COLO829 (cell line): ENCODE measurements at regions not wholly inside any gene's neighbourhood (a gene's known extent, or its start where the extent isn't known, plus 50 kb on each side); places are given as distances from the start of the nearest gene placed in this dataset.

Experiments
- DNase-seq: peaks from one replicate; pipeline ENCODE4 v3.0.0; 2012; ENCODE audit warnings: low spot score

- DNase-seq, result no peak
Measured at GRCh38 chr1:81477710-81478109, 323.0 kb upstream of the ADGRL2 start.

- no peak for DNase-seq
Measured at GRCh38 chr1:81472387-81472786, 328.3 kb upstream of the ADGRL2 start.

DNA sequence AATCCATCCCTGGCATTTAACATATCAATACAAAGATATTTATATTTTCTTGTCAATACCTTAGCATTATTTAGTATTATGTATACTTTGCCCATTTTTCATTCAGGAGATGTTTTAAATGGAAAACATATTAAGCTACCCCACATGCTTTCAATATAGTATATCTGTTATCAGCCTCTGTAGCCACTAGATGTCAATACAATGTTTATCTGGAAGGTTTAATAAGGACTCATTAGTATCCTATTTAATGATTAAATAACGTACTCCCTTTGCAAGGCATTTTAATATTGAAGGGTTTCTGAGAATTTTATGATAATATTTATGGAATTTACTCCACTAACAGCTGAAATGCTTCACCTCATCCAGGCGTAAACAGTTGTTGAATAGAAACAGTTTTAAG lies 329.5 kb upstream of the ADGRL2 start:
- DNase-seq, result no peak

GRCh38 chr1:81470275-81470674 lies 330.5 kb upstream of the ADGRL2 start:
- no peak for DNase-seq

- DNase-seq, result peak; percentile 20
Measured at GRCh38 chr1:81467383-81467782, 333.4 kb upstream of the ADGRL2 start.

- no peak for DNase-seq
Measured at GRCh38 chr1:81466961-81467360, 333.8 kb upstream of the ADGRL2 start.

- no peak for DNase-seq
Measured at GRCh38 chr1:81463936-81464837, 336.5 kb upstream of the ADGRL2 start.

GRCh38 chr1:81459043-81459442 lies 341.7 kb upstream of the ADGRL2 start:
- no peak for DNase-seq

DNA sequence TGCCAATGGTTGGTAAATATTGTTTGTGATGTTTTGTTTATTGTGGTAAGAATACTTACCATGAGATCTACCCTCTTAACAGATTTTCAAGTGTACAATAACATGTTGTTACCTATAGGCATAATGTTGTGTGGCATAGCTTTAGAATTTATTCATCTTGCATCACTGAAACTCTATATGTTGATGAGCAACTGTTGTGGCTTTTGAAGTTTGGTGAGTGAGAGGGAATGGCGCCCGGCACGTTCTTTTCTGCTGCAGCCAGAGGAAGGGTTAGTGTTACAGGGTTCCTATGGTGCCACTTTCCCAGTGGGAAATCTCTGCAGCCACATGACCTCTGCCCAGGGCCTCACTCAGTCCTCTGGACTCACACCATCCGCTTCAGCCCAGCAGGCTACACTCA lies 342.5 kb upstream of the ADGRL2 start:
- no peak for DNase-seq

DNA sequence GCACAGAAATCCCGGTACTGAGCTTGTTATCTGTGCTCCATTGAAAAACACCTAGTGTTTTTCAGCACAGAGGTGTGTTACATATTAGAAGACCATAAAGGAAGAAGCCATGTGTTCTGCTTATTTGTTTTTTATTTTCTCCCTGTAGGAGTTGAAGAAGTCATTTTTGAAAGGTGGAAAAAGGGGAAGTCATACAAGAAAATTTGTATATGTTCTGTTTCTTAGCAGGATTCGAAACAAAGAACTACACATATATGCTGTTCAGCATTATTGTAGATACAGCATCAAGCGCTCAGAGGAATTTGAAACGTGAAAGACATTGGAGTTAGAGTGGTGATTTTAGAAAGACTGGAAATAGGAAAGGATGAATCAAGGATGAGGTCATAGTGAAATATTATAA lies 345.3 kb upstream of the ADGRL2 start:
- no peak for DNase-seq

DNA sequence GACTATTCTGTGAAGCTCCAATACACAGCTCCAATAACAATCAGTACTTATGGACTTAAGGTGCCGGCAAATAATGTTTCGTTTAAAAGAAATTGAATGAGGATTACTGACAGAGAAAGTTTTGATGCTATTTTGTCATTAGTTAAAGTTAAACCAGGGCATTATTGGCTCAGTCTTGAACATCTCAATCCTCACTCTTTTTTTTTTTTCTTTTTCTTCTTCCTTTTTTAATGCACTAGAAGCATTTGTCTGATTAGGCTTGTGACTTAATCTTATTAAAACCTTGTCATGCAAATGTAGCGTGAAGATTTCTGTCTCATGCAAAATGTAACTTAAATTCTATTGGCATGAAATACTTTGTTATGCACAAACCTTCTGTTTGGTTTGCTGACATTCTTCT lies 346.8 kb upstream of the ADGRL2 start:
- no peak for DNase-seq

GRCh38 chr1:81453367-81453703 lies 347.4 kb upstream of the ADGRL2 start:
- no peak for DNase-seq

DNA sequence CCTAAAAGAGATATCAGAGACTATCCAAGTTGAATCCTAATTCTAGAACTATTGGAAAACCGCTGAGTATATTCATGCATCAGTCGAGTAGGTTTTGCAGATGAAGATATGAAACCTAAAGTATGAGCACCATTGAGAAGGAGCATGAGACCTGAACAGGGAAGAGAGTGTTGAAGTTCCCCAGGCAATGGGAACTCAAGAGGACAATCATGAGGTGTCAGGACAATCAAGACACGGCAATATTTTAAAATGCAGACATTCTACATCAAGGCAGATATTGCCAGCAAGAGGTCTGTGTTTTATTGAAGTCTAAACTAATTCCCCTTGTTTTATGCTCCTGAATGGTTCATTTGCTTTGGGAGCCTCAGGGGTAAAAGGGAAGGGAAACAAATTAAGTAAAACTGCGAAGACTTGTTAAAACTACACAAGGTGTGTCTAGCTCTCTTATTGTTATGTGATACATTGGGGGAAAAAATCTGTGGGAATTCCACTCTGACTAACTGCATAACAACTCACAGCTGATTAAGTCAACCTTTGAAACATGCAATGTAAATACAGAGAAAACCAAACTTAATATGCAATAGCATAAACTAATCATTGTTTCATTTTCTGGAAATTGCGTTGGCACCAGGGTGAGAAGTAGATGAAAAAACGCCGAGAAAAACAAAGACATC lies 347.9 kb upstream of the ADGRL2 start:
- DNase-seq, result no peak

DNA sequence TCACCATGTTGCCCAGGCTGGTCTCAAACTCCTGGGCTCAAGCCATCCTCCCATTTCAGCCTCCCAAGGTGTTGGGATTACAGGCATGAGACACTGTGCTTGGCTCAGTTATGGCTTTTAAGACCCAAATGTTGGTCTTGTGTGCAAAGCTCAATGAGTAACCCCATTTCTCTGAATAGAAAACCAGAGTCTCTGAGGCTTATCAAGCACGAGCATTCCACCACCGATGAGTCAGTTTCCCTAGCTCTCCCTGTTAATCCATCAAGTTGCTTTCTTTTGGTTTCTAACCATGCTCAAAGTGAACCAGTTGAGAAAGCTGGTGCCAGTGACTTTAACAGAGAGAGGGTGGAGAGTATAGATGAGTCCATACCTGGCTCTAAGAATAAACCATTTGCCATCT lies 350.9 kb upstream of the ADGRL2 start:
- no peak for DNase-seq

DNA sequence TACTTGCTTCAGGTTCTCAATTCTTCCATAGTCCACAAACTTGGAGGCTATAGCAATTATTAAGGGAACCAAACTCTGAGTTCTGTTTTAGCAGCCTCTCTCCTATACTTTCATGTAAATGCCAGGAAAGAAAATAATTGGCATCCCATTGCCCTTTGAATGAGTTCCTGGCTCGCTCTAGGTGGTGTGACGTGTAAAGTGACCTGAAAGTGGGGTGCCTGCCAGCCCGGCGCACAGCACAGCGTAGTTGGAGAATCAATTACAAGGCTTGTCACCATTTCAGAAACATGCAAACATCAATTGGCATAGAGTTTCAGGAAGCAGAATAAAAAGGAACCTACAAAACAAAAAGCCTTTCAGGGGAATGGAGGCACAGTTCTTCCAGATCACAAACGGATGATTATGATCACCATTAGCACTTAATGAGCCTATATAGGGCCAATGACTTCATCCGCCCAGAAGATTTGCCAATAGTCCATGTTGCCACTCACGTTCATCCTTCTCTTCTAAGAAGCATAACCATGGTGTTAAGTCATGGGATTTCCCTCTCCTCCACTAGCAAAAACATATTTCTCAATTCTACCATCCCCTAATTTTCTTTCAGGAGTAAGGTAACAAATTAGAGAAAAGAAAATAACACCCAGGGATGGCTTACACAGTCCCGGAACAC lies 354.6 kb upstream of the ADGRL2 start:
- DNase-seq, result peak; percentile 13

GRCh38 chr1:81443288-81443687 lies 357.4 kb upstream of the ADGRL2 start:
- no peak for DNase-seq

- DNase-seq, result no peak
Measured at GRCh38 chr1:81439046-81439823, 361.5 kb upstream of the ADGRL2 start.

DNA sequence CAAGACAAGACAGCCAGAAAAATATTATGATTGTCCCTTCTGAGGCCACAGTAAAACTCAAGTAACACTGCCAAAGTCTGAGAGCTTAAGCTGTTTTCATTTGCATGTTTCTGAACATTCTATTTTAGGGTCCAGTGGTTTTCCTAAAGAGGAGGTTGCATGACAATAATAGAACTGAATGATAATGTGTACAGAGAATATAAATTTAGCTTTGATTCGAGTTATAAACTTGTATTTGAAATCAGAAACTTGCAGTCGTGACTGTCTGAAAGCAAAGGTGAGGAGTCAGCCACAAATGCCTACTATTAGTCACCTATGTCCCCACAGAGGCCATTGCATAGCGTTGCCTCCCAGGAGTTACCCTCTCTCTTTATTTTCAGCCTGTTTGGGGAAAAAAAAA lies 363.1 kb upstream of the ADGRL2 start:
- DNase-seq, result no peak

DNA sequence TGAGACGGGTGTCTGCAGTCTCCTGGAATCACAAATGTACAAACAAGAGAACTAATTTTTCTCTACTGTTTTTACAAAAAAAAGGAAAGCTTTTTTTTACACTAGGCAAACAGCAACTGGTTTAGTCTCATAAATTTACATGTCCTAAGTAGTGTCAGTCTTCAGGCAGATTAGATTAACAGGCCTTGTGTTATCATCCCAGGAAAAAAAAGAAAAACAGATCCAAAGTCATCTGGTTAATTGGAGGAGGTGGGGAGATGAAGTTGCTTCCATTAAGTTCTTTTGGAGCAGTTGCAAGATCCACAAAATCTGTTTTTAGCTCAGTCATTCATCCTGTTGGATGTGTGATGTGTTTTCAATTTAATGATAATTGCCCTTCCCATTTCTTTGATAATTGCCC lies 363.5 kb upstream of the ADGRL2 start:
- DNase-seq, result no peak

DNA sequence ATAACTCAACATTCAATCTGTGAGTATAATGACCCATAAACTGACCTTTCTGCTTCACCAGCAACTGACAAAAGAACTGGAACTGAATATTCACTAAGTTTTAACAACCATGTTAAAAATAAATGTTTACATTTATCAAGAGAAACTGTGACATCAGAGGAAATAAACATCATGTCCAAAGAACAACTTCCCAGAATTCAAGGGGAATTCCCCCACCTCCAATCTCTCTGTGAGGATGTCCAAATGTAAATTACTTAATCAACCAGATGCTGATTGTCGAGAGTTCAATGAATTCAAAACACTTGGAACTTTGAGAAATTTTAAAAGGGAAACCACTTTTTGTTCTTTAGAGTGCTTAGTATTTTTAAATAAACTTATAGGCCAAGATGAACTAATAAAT lies 365.6 kb upstream of the ADGRL2 start:
- no peak for DNase-seq

DNA sequence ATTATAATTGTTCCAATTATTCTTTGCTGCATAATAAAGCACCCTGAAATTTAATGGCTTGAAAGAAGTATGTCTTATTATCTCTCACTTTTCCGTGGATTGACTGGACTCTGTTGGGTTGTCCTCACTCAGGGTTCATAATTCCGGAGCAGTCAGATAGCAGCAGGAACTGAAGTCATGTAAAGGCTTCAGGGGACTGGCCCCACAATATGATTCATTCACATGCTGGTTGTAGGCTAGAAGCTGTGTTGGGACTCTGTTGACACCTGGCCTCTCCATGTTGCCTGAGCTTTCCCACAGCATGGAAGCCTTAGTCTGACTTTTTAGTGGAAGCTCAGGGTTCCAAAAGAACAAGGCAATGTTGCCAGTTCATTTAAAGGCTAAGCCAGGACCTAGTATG lies 367.1 kb upstream of the ADGRL2 start:
- DNase-seq, result no peak

DNA sequence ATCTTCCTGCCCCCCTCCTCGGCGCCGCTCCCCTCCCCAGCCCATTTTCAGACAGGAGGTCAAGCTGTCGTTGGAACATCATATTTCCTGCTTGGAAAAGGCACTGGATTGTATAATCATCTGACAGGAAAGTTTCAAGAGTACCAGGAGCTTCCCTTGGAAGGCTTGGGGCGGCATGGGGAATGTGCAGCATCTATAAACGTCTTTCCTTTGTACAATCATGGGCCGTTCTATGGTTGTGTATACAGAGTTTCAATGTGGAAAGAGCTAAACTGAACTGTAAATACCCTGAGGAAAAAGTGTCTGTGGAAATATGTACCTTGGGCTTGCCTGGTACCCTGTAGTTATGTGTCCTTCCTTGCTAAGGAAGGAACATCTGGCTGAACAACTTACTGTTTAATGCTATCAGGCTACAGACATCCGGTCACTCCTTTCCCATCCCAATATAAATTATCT lies 368.1 kb upstream of the ADGRL2 start:
- no peak for DNase-seq
